ENCODE measurements at regions not wholly inside any gene's neighbourhood (a gene's known extent, or its start where the extent isn't known, plus 50 kb on each side); places are given as distances from the start of the nearest gene placed in this dataset.
"Not testable (repeated sequence)": the region's sequence is repeated elsewhere in the genome, so short reads cannot be mapped to it uniquely, and the experiment has no call there.

GRCh38 chr3:73148206-73148605 is 86.7 kb downstream of the EBLN2 start:
- H3K9me3 ChIP-seq (ENCODE audit: severe bottlenecking) = no peaks in the 10 kb centered on the region
- no peak for DNase-seq
- H3K4me3 ChIP-seq (ENCODE audit: low read depth, low read length) = no peak overlapping the region
- H3K27ac ChIP-seq = no peak overlapping the region
- no peaks in the 10 kb centered on the region for H3K36me3 ChIP-seq
- TF ChIP-seq CTCF (IDR thresholded peaks at IDR 0.05; ENCODE audit: low read depth, low read length) = no peak
- no peaks in the 10 kb centered on the region for H3K27me3 ChIP-seq (ENCODE audit: insufficient read depth, low read depth, severe bottlenecking)

DNA sequence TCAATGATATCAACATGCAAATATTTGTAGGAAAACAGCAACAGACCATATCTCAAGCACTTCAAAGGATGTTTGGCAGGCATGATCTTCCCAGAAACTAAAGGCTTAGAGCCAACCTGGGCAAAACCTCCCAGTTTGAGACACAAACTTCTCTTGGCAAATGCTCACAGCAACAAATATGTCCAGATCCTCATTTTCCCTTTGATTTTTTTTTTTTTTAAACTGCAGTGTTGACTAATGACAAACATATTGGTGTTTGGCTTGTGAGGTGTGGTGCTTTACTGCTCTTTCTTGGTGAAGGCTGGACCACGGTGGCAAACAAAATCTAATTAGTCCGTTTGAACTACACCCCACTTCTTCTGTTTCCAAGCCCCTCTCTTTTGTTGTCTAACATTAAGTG is 87.2 kb downstream of the EBLN2 start:
- H3K27ac ChIP-seq = no peak overlapping the region
- no peaks in the 10 kb centered on the region for H3K27me3 ChIP-seq (ENCODE audit: insufficient read depth, low read depth, severe bottlenecking)
- H3K4me3 ChIP-seq (ENCODE audit: low read depth, low read length) = no peak overlapping the region
- no peak for DNase-seq
- no peaks in the 10 kb centered on the region for H3K9me3 ChIP-seq (ENCODE audit: severe bottlenecking)
- no peak for TF ChIP-seq CTCF (IDR thresholded peaks at IDR 0.05; ENCODE audit: low read depth, low read length)
- no peaks in the 10 kb centered on the region for H3K36me3 ChIP-seq

DNA sequence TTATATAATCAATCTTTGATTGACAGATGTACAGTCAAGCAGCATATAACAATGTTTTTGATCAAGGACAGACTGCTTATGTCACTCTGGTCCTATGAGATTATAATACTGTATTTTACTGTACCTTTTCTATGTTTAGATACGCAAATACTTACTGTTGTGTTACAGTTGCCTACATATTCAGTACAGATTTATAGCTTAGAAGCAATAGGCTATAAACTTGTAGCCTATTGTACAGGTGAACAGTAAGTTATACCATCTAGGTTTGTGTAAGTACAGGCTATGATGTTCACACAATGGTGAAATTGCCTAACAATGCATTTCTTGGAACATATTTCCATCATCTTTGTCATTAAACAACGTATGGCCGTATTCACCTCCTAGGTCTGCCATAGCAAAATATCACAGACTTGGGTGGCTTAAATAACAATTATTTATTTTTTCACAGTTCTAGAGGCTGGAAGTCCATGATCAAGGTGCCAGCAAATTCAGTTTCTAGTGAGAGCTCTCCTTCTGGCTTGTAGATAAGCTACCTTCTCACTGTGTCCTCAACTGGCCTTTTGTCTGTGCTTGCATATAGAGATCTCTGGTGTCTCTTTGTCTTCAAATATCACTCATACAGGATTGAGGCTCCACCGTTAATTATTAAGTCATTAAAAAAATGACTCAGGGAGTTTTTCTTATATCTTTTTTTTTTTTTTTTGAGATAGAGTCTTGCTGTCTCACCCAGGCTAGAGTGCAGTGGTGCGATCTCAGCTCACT is 89.1 kb downstream of the EBLN2 start:
- Histone ChIP-seq H3K4me3 (ENCODE audit: low read depth, low read length) (no peak overlapping the region), H3K36me3 (no peaks in the 10 kb centered on the region), H3K27me3 (ENCODE audit: insufficient read depth, low read depth, severe bottlenecking) (no peaks in the 10 kb centered on the region), H3K27ac (no peak overlapping the region), H3K9me3 (ENCODE audit: severe bottlenecking) (no peaks in the 10 kb centered on the region)
- TF ChIP-seq CTCF (IDR thresholded peaks at IDR 0.05; ENCODE audit: low read depth, low read length) = no peak
- no peak for DNase-seq

DNA sequence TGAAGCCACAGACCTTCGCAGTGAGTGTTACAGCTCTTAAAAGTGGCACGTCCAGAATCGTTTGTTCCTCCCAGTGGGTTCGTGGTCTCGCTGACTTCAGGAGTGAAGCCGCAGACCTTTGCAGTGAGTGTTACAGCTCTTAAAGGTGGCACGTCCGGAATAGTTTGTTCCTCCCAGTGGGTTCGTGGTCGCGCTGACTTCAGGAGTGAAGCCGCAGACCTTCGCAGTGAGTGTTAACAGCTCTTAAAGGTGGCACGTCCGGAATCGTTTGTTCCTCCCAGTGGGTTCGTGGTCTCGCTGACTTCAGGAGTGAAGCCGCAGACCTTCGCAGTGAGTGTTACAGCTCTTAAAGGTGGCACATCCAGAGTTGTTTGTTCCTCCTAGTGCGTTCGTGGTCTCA is 91.1 kb downstream of the EBLN2 start:
- H3K4me3 ChIP-seq (ENCODE audit: low read depth, low read length); H3K27me3 ChIP-seq (ENCODE audit: insufficient read depth, low read depth, severe bottlenecking); H3K9me3 ChIP-seq (ENCODE audit: severe bottlenecking); DNase-seq; H3K36me3 ChIP-seq; H3K27ac ChIP-seq: not testable (repeated sequence)

GRCh38 chr3:73153057-73153456 is 91.6 kb downstream of the EBLN2 start:
- DNase-seq; H3K27ac ChIP-seq; H3K4me3 ChIP-seq (ENCODE audit: low read depth, low read length); H3K27me3 ChIP-seq (ENCODE audit: insufficient read depth, low read depth, severe bottlenecking); H3K36me3 ChIP-seq; H3K9me3 ChIP-seq (ENCODE audit: severe bottlenecking): not testable (repeated sequence)

DNA sequence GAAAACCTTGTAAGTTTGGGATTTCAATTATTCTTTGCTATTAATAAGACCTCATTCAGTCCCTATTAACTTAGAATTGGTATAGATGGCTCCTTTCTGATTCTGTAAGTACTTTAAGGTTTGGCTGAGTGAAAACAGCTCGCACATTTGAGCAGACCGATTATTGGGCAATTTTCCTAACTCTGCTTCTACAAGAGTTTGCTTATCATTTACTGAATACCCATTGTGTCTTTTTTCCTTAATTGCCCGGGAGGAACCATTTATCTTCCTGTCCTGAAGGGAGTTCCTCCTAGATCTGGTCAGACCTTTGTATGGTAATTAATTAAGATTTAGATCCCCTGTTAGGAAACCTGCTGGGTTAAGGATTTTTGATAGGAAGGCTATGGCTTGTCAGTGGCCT is 92.8 kb downstream of the EBLN2 start:
- H3K27me3 ChIP-seq (ENCODE audit: insufficient read depth, low read depth, severe bottlenecking); DNase-seq; H3K4me3 ChIP-seq (ENCODE audit: low read depth, low read length); H3K36me3 ChIP-seq; H3K9me3 ChIP-seq (ENCODE audit: severe bottlenecking); H3K27ac ChIP-seq: not testable (repeated sequence)

- H3K4me3 ChIP-seq (ENCODE audit: low read depth, low read length); H3K9me3 ChIP-seq (ENCODE audit: severe bottlenecking); H3K36me3 ChIP-seq: not testable (repeated sequence)
These were observed 94.0 kb downstream of the EBLN2 start for GRCh38 chr3:73155441-73155840.

DNA sequence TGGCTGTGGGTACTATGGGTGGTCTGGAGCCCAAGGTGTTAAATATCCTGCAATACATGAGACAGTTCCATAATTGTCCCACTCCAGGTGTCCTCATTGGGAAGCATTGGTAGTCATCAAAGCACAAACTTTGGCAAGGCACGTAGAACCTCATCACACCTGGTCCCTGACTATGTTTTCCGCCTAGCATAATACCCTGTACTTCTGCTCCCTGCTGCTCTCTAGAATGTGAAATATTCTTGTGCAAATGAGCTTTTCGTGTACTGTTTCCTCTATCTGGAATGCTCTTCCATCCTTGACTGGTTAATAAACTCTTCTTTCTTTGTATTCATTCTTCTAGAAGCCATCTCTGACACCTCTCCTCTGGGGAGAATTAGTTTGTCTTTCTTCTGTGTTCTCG is 103.2 kb downstream of the EBLN2 start:
- TF ChIP-seq CTCF (IDR thresholded peaks at IDR 0.05; ENCODE audit: low read depth, low read length) = no peak
- Histone ChIP-seq H3K4me3 (ENCODE audit: low read depth, low read length) (no peak overlapping the region), H3K27me3 (ENCODE audit: insufficient read depth, low read depth, severe bottlenecking) (no peaks in the 10 kb centered on the region), H3K27ac (no peak overlapping the region), H3K9me3 (ENCODE audit: severe bottlenecking) (no peaks in the 10 kb centered on the region), H3K36me3 (no peaks in the 10 kb centered on the region)
- no peak for DNase-seq

More at GRCh38 chr3:73155441-73155840, 94.0 kb downstream of the EBLN2 start:
- not testable (repeated sequence) for H3K27me3 ChIP-seq (ENCODE audit: insufficient read depth, low read depth, severe bottlenecking); DNase-seq; H3K27ac ChIP-seq
